ENCODE measurements at regions not wholly inside any gene's neighbourhood (a gene's known extent, or its start where the extent isn't known, plus 50 kb on each side); places are given as distances from the start of the nearest gene placed in this dataset.
"Not testable (repeated sequence)": the region's sequence is repeated elsewhere in the genome, so short reads cannot be mapped to it uniquely, and the experiment has no call there.

DNA sequence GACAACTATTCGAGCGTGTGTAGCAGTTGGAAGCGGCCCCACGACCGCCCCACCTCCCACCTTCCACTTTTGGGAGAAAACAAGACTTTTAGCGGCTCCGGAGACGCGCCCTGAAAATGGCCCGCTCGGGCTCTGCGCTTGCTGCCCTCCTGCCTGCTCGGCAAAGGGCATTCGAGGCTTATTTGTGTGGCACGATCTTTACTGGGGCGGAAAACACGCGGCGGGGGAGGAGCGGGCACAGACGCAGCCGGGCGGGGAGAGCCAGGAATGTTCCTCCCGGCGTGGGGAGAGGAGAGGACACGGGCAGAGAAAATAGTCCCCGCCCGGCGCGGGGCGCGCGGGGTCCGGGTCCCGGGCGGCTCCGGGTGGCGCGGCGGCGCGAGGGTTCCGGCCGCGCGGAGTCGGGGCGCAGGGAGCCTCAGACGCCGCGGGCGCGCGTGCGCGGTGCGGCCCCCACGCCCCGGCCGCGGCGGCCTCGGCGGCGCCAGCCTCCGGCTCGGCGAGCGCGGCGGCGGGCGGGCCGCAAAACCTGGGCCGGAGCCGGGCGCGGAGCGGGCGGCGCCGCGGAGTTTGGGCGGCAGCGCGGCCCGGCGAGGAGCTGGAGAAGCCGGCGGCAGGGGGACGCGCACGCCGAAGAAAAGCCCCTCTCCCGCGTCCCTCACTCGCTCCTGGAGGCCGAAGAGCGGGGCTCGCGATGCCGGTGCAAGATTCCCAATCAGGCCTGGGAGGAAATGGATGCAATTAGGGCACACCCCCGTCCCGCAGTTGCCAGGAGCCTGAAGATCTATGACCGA lies 90.0 kb upstream of the ARID1B start:
- CTCF ChIA-PET, result no interaction called here
- DNase-seq (ENCODE audit: extremely low spot score), result peak; percentile 94
- TF ChIP-seq, protein P1, sequence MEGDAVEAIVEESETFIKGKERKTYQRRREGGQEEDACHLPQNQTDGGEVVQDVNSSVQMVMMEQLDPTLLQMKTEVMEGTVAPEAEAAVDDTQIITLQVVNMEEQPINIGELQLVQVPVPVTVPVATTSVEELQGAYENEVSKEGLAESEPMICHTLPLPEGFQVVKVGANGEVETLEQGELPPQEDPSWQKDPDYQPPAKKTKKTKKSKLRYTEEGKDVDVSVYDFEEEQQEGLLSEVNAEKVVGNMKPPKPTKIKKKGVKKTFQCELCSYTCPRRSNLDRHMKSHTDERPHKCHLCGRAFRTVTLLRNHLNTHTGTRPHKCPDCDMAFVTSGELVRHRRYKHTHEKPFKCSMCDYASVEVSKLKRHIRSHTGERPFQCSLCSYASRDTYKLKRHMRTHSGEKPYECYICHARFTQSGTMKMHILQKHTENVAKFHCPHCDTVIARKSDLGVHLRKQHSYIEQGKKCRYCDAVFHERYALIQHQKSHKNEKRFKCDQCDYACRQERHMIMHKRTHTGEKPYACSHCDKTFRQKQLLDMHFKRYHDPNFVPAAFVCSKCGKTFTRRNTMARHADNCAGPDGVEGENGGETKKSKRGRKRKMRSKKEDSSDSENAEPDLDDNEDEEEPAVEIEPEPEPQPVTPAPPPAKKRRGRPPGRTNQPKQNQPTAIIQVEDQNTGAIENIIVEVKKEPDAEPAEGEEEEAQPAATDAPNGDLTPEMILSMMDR (IDR thresholded peaks at IDR 0.05; ENCODE audit: control extremely low read depth, extremely low read depth, low read depth, missing control alignments), result no peak
- POLR2A ChIA-PET, result interaction anchor here (0.8 kb wide), 1 partner anchor 37 kb away, joined by 4 read pairs; no protein-coding TSS in a partner anchor

DNA sequence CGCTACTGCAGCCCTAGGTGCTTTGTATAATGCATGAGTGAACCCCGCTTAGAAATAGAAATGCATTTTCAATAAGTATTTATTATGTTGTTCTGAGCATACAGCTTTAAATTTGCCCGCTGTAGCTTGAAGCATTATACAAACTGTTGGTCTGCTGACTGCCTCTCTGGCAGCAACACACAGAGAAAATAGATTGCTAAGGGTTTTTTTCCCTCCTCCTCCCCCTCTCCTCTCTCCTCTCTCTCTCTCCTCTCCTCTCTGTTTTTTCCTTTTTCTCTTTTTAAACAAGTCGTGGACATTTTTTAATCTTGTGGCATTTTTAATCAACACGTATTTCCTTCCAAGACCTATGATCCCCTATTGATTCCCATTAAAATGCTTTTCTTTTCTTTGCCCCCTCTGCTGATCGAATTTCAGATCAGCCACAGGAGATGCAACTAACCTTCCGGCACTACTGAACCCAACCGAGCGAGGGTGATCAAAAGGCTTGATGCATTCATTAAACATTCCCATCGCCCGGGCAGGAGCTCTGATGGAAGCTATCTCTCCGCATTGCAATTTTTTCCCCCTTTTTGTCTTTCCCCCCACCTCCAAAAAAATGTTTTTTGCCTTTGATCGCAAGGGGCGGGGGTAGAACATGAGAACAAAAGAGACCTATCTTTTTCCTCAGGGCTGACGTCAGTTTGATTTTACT lies 90.7 kb upstream of the ARID1B start:
- TF ChIP-seq, protein P1 (IDR thresholded peaks at IDR 0.05; ENCODE audit: control extremely low read depth, extremely low read depth, low read depth, missing control alignments), result peak; percentile 35
- no peak for DNase-seq (ENCODE audit: extremely low spot score)
- POLR2A ChIA-PET, result interaction anchor here (0.8 kb wide), 1 partner anchor 38 kb away, joined by 4 read pairs; no protein-coding TSS in a partner anchor
- CTCF ChIA-PET, result interaction anchor here (1.3 kb wide), 1 partner anchor 11 kb away, joined by 3 read pairs; no protein-coding TSS in a partner anchor

DNA sequence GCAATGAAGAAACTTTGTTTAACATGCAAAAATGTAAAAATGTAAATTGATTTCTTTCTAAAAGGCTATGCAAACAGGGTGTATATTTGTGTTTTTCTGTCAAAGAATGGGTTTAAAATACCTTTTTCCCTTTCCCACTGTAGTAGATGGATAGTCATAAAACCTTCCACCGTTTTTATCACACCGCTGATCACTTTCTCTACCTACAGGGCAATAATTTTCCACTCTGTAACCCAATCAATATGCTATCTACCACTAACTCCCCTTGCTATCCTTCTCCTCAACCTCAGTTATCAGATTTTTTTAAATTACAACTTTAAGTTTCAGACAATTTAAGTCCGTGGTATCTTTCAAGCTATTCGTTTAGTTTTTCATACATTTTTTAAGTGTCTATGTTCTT lies 91.4 kb upstream of the ARID1B start:
- ChIA-PET POLR2A (no interaction called here), CTCF (interaction anchor here (1.1 to 1.3 kb wide), 3 partner anchors 12 to 36 kb away, joined by 3 read pairs; no protein-coding TSS in a partner anchor)
- TF ChIP-seq, protein P1 (IDR thresholded peaks at IDR 0.05; ENCODE audit: control extremely low read depth, extremely low read depth, low read depth, missing control alignments), result no peak
- no peak for DNase-seq (ENCODE audit: extremely low spot score)

DNA sequence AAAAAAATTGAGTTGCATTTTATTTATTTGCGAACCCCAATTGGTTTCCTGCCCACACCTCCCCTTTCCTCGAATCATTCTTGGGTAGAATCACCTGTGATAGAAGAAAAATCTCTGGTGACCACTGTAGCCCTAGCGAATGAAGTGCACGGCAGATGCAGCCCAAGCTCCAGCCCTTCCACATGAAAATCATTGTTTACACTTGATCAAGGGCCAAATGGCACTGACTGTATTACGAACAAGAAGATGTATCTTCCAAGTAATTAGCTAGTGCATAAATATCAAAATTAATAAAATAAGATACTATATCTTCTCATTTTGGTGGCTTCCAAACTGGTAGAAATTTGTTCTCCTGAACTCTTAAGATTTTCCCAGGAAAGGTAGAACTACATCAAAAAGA lies 93.4 kb upstream of the ARID1B start:
- POLR2A ChIA-PET, result no interaction called here
- TF ChIP-seq, protein P1 (IDR thresholded peaks at IDR 0.05; ENCODE audit: control extremely low read depth, extremely low read depth, low read depth, missing control alignments), result no peak
- CTCF ChIA-PET, result interaction anchor here (1.5 to 1.7 kb wide), 2 partner anchors 8 to 96 kb away, joined by 3 to 6 read pairs; no protein-coding TSS in a partner anchor

DNA sequence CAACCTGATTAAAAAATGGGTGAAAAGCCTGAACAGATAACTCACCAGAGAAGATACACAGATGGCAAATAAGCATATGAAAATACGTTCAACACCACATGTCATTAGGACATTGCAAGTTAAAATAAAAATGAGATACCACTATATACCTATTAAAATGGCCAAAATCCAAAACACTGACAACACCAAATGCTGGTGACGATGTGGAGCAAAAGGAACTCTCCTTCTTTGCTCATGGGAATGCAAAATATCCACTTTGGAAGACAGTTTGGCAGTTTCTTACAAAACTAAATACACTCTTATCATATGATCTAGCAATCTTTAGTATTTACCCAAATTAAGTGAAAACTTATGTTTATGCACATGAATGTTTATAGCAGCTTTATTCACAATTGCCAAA lies 100.5 kb upstream of the ARID1B start:
- TF ChIP-seq, protein P1 (IDR thresholded peaks at IDR 0.05; ENCODE audit: control extremely low read depth, extremely low read depth, low read depth, missing control alignments), result no peak
- POLR2A ChIA-PET, result no interaction called here
- no peak for DNase-seq (ENCODE audit: extremely low spot score)
- CTCF ChIA-PET, result interaction anchor here (1.6 kb wide), 1 partner anchor 23 kb away, joined by 3 read pairs; no protein-coding TSS in a partner anchor

More for the DNA sequence above, 93.4 kb upstream of the ARID1B start:
- no peak for DNase-seq (ENCODE audit: extremely low spot score)

DNA sequence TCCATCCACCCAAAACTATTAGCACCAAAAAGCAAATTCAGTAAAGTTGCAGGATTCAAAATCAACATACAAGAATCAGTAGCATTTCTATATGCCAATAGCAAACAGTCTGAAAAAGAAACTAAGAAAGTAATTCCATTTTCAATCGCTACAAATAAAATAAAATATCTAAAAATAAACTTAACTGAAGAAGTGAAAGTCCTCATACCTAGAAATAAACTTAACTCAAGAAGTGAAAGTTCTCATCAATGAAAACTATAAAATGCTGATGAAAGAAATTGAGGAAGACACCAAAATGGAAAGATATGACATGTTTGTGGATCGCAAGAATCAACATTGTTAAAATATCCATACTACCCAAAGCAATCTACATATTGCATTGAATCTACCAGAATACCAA lies 103.0 kb upstream of the ARID1B start:
- no peak for DNase-seq (ENCODE audit: extremely low spot score)
- CTCF ChIA-PET, result no interaction called here
- TF ChIP-seq, protein P1 (IDR thresholded peaks at IDR 0.05; ENCODE audit: control extremely low read depth, extremely low read depth, low read depth, missing control alignments), result no peak
- POLR2A ChIA-PET, result no interaction called here

DNA sequence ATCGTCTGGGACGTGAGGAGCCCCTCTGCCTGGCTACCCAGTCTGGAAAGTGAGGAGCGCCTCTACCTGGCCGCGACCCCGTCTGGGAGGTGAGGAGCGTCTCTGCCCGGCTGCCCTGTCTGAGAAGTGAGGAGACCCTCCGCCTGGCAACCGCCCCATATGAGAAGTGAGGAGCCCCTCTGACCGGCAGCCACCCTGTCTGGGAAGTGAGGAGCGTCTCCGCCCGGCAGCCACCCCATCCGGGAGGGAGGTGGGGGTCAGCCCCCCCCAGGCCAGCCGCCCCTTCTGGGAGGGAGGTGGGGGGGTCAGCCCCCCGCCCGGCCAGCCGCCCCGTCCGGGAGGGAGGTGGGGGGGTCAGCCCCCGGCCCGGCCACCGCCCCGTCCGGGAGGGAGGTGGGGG lies 107.1 kb upstream of the ARID1B start:
- CTCF ChIA-PET; DNase-seq (ENCODE audit: extremely low spot score); POLR2A ChIA-PET: not testable (repeated sequence)

All from GM10248 (cell line).